Stomach (tissue), 8 donors: ENCODE measurements at regions not wholly inside any gene's neighbourhood (a gene's known extent, or its start where the extent isn't known, plus 50 kb on each side); places are given as distances from the start of the nearest gene placed in this dataset.

Experiments
- DNase-seq, 2 donors: peaks; one replicate each; pipeline versions ENCODE4 v3.0.0 to v3.0.0-alpha.2; 2013 to 2019
- H3K27ac ChIP-seq, 5 donors: fragments of 200-600 bp in 4 of 5; sonication (generic) in 4 of 5; one replicate each; pipeline ENCODE4 v1.5.1; 2013 to 2019; ENCODE audit warnings: mild to moderate bottlenecking in 1 of 5, moderate library complexity in 1 of 5
- H3K27me3 ChIP-seq, 3 donors: fragments of 200-600 bp; sonication (generic); one replicate each; pipeline ENCODE4 v1.5.1; 2017 to 2019; ENCODE audit warnings: mixed run types in 1 of 3
- H3K36me3 ChIP-seq, 4 donors: fragments of 200-600 bp; sonication (generic); 1 replicate in 3 of 4; 2 replicates in 1 of 4; pipeline ENCODE4 v1.5.1; 2016 to 2019
- H3K4me1 ChIP-seq, 4 donors: fragments of 200-600 bp; sonication (generic); one replicate each; pipeline ENCODE4 v1.5.1; 2016 to 2019
- H3K4me3 ChIP-seq, 4 donors: fragments of 200-600 bp; sonication (generic) in 3 of 4; one replicate each; pipeline ENCODE4 v1.5.1; 2016 to 2019; ENCODE audit warnings: mild to moderate bottlenecking in 1 of 4
- H3K9me3 ChIP-seq, 4 donors: fragments of 200-600 bp; sonication (generic); one replicate each; pipeline ENCODE4 v1.5.1; 2016 to 2019
- EP300 ChIP-seq: sonication (generic); formaldehyde crosslinking; IDR thresholded peaks from one replicate; pipeline ENCODE4 v1.6.1; 2017; ENCODE audit warnings: antibody characterized with exemption
- POLR2A ChIP-seq, 4 donors: fragments of 450-650 bp; IDR thresholded peaks; one replicate each; pipeline ENCODE4 v1.6.1; 2016; ENCODE audit warnings: antibody characterized with exemption in 4 of 4, control low read depth in 2 of 4, mild to moderate bottlenecking in 1 of 4, moderate library complexity in 1 of 4
- POLR2AphosphoS5 ChIP-seq, 3 donors: sonication (generic); formaldehyde crosslinking; IDR thresholded peaks; one replicate each; pipeline ENCODE4 v1.6.1; 2016; ENCODE audit warnings: antibody characterized with exemption in 3 of 3
- WGBS, 5 donors: extraction: QIAGEN DNeasy Blood & Tissue Kit in 3 of 5; methylation state at CpG; one replicate each; pipeline versions ENCODE4 v1.1.5 to v1.1.7; 2013 to 2018; 5-methylcytosine and 5-hydroxymethylcytosine counted together
- intact Hi-C: fragments of 100-400 bp; cut with DNase I; formaldehyde crosslinking; loops from one replicate; pipeline ENCODE4 v1.15.1; 2023; ENCODE audit warnings: low total_unique reads
- TF ChIP-seq, protein P1 (sequence below), 7 experiments: fragments of 450-650 bp in 4 of 7; fragments of 200-600 bp in 3 of 7; sonication (generic) in 3 of 7; IDR thresholded peaks; one replicate each; pipeline ENCODE4 v1.5.1; 2016 to 2019; ENCODE audit warnings: antibody characterized with exemption in 7 of 7, control low read depth in 2 of 7, mild to moderate bottlenecking in 1 of 7
- donor health status: healthy with polysubstance abuse.
- donor health status: Bipolar disorder and iron deficiency.
- donor health status: healthy.

DNA sequence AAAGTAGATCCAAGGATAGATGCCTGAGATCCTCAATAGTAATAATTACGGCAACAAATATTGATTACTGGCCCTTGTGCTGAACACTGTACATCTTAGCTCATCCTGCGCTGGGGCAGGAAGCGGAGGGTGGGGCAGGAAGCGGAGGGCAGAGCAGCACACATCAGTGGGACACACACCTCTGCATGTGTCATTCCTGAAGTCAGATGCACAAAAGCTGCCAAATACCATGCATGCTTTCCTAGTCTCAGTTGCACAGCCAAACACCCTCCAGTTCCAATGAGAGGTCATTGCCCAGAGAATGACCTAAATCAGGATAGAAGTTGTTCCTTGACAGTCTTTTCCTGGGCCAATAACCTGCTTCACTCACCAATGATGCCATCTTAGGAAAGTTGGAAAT lies 74.4 kb upstream of the FOXC1 start:
- TF ChIP-seq POLR2A (IDR thresholded peaks at IDR 0.05) (no peak), POLR2AphosphoS5 (IDR thresholded peaks at IDR 0.05) (no peak), EP300 (no peak)
- TF ChIP-seq, protein P1, sequence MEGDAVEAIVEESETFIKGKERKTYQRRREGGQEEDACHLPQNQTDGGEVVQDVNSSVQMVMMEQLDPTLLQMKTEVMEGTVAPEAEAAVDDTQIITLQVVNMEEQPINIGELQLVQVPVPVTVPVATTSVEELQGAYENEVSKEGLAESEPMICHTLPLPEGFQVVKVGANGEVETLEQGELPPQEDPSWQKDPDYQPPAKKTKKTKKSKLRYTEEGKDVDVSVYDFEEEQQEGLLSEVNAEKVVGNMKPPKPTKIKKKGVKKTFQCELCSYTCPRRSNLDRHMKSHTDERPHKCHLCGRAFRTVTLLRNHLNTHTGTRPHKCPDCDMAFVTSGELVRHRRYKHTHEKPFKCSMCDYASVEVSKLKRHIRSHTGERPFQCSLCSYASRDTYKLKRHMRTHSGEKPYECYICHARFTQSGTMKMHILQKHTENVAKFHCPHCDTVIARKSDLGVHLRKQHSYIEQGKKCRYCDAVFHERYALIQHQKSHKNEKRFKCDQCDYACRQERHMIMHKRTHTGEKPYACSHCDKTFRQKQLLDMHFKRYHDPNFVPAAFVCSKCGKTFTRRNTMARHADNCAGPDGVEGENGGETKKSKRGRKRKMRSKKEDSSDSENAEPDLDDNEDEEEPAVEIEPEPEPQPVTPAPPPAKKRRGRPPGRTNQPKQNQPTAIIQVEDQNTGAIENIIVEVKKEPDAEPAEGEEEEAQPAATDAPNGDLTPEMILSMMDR (IDR thresholded peaks at IDR 0.05): no peak

DNA sequence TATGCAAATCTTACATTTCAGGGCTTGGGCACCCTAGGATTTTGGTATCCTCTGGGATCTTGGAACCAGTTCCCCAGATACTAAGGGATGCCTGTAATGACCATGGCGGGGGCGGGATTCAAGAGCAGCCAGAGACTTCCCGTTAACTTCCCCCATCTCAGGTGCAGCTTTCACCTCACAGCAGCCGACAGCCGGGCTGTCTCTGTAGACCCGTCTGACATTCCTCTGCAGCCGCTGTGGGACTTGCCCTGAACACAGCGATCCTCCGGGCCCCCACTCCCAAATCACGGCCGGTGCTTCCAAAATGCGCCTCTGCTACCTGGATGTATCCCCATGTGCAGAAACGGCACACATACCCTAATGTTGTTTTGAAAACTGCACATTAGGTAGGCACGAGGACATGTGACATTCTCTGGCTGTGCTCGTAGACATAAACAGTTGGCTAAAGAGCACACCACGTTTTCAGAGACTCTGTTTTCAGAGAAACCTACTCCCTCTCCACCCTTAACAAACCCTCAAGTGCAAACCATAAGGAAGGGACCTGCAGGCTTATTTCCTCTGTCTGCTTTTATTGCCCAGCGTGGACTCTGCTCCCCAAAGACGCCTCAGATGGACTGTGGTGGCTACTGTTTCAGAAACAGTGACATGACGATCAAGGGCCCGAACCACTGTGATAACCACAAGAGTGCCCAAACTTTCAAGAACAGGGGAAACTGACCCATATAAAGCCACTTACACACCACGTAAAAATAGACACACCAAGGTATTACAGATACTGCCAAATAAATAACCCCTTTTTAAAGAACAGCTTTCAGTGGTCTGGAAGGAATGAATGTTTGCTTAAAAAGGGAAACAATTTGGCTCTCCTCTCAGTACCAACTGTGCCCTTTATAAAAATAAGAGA lies 72.9 kb upstream of the FOXC1 start:
- Histone ChIP-seq H3K27me3 (no peaks in the 10 kb centered on the region), H3K36me3 (no peaks in the 10 kb centered on the region), H3K9me3 (no peaks in the 10 kb centered on the region), H3K27ac (no peak overlapping the region), H3K4me3 (no peak overlapping the region), H3K4me1 (no peaks in the 10 kb centered on the region)
- TF ChIP-seq EP300 (no peak), POLR2A (IDR thresholded peaks at IDR 0.05) (no peak), POLR2AphosphoS5 (IDR thresholded peaks at IDR 0.05) (no peak)
- TF ChIP-seq, protein P1 (IDR thresholded peaks at IDR 0.05): no peak
- intact Hi-C loops: no loop called here
- WGBS, 5 donors: 62 to 77% (median 67%) methylated on average over 15 to 21 of the region's 21 CpGs
- DNase-seq: no peak

More for the DNA sequence above, 74.4 kb upstream of the FOXC1 start:
- DNase-seq: no peak
- no peaks in the 10 kb centered on the region for H3K9me3 ChIP-seq
- H3K4me3 ChIP-seq: no peak overlapping the region
- intact Hi-C loops: no loop called here
- no peaks in the 10 kb centered on the region for H3K36me3 ChIP-seq
- no peak overlapping the region for H3K27ac ChIP-seq
- no peaks in the 10 kb centered on the region for H3K4me1 ChIP-seq
- WGBS, 5 donors: 64 to 86% (median 81%) methylated on average over 4 of the region's 4 CpGs
- H3K27me3 ChIP-seq: no peaks in the 10 kb centered on the region

DNA sequence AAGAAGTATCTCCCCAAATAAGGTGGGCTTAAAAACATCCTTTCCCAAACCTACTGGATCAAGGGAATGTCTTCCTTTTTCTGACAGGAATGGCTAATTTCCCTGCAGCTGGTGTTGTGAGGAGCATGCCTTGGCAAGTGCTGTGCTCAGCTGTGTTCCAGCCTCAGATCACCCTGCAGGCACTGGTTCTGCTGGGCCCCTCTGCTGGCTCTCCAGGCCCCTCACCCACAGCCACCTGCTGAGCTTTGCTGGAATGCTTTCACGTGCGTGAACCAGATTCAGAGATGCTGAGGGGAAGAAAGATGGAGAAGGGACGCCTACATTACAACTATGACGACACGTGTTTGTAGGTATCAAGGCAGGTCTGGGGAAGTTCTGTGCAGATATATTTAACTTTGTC lies 71.3 kb upstream of the FOXC1 start:
- 77 to 93% (median 80%) methylated on average over 5 of the region's 5 CpGs for WGBS, 5 donors
- H3K4me3 ChIP-seq: no peak overlapping the region
- H3K36me3 ChIP-seq: no peaks in the 10 kb centered on the region
- intact Hi-C loops: no loop called here
- TF ChIP-seq POLR2A (IDR thresholded peaks at IDR 0.05): no peak
- TF ChIP-seq, protein P1 (IDR thresholded peaks at IDR 0.05): no peak
- TF ChIP-seq EP300: no peak
- no peak for TF ChIP-seq POLR2AphosphoS5 (IDR thresholded peaks at IDR 0.05)
- H3K27me3 ChIP-seq: no peaks in the 10 kb centered on the region
- H3K27ac ChIP-seq: no peak overlapping the region
- H3K9me3 ChIP-seq: no peaks in the 10 kb centered on the region
- H3K4me1 ChIP-seq: no peaks in the 10 kb centered on the region
- DNase-seq: no peak

DNA sequence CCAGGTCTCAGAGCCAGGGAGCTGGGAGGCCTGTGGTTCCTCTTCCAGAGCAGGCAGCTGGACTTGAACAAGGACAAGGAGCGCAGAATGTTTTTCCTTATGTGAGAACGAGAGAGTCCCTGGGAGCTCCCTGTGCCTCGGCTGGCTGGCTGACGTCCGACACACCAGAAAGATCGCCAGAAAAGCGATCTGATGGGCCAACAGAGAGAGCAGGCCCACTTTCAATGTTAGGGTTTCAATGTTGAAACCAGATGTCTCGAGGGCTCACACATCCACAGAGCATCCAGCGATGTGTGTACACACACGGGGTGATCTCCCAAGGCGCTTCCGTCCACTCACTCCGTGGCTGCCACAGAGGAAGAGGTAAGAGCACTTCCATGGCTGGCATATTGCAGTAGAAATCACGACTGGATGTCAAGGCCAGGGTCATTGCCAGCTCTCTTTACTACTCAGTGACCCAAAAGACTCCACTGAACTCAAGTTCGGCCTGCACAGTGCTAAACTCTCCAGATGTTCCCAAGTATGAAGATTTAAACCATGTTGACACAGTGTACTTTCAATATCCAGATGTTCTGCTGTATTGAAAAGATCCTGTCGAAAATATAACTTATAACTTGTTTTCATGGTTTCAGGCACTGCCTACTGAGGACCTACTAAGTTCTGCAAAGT lies 70.8 kb upstream of the FOXC1 start:
- no peaks in the 10 kb centered on the region for H3K4me1 ChIP-seq
- no peak overlapping the region for H3K4me3 ChIP-seq
- no peaks in the 10 kb centered on the region for H3K27me3 ChIP-seq
- intact Hi-C loops: no loop called here
- WGBS, 5 donors: 82 to 91% (median 87%) methylated on average over 16 of the region's 16 CpGs
- no peak overlapping the region for H3K27ac ChIP-seq
- no peaks in the 10 kb centered on the region for H3K36me3 ChIP-seq
- H3K9me3 ChIP-seq: no peaks in the 10 kb centered on the region
- no peak for DNase-seq
- TF ChIP-seq, protein P1 (IDR thresholded peaks at IDR 0.05): no peak
- TF ChIP-seq EP300 (no peak), POLR2A (IDR thresholded peaks at IDR 0.05) (no peak), POLR2AphosphoS5 (IDR thresholded peaks at IDR 0.05) (no peak)
